ENCODE measurements at regions not wholly inside any gene's neighbourhood (a gene's known extent, or its start where the extent isn't known, plus 50 kb on each side); places are given as distances from the start of the nearest gene placed in this dataset.

DNA sequence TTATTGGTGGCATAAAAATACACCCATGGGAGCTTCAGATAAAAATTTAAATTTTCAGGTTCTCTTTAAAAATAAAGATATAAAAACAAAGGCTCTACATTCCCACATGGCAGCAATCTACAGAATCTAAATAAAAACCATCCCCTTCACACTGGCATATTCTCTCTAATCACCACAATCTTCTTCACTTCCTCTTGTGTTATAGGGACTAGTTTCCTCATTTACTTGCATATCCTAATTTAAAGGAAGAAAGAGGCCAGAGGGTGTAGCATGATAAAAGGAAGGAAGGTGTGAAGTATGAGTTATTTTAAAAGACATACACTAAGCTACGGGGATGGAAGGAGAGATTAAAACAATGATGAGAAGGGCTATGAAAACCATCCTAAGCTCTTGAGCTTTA lies 390.5 kb downstream of the ZNF608 start:
- TF ChIP-seq JUN (IDR thresholded peaks at IDR 0.05; ENCODE audit: borderline replicate concordance, insufficient read depth, insufficient read length, low read depth): no peak
- TF ChIP-seq, protein P1, sequence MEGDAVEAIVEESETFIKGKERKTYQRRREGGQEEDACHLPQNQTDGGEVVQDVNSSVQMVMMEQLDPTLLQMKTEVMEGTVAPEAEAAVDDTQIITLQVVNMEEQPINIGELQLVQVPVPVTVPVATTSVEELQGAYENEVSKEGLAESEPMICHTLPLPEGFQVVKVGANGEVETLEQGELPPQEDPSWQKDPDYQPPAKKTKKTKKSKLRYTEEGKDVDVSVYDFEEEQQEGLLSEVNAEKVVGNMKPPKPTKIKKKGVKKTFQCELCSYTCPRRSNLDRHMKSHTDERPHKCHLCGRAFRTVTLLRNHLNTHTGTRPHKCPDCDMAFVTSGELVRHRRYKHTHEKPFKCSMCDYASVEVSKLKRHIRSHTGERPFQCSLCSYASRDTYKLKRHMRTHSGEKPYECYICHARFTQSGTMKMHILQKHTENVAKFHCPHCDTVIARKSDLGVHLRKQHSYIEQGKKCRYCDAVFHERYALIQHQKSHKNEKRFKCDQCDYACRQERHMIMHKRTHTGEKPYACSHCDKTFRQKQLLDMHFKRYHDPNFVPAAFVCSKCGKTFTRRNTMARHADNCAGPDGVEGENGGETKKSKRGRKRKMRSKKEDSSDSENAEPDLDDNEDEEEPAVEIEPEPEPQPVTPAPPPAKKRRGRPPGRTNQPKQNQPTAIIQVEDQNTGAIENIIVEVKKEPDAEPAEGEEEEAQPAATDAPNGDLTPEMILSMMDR (IDR thresholded peaks at IDR 0.05; ENCODE audit: extremely low read depth in 1 of 2, insufficient read depth in 1 of 2, low read depth in 1 of 2, low read length in 2 of 2): no peak
- no peak for TF ChIP-seq POLR2AphosphoS5 (IDR thresholded peaks at IDR 0.05; ENCODE audit: insufficient read depth, low read depth, low read length)
- no peak for TF ChIP-seq GATA2 (IDR thresholded peaks at IDR 0.05; ENCODE audit: insufficient read depth, insufficient read length, low read depth, low read length)
- TF ChIP-seq POLR2A (IDR thresholded peaks at IDR 0.05; ENCODE audit: low read depth, low read length): no peak
- TF ChIP-seq, protein P2, sequence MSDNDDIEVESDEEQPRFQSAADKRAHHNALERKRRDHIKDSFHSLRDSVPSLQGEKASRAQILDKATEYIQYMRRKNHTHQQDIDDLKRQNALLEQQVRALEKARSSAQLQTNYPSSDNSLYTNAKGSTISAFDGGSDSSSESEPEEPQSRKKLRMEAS (IDR thresholded peaks at IDR 0.05; ENCODE audit: insufficient read depth, insufficient read length): no peak
- TF ChIP-seq EZH2 (IDR thresholded peaks at IDR 0.05; ENCODE audit: borderline replicate concordance, low read depth, low read length, severe bottlenecking): no peak
- no peak for TF ChIP-seq FOS (IDR thresholded peaks at IDR 0.05; ENCODE audit: borderline replicate concordance, insufficient read depth, low read length)
- TF ChIP-seq MYC (IDR thresholded peaks at IDR 0.05; ENCODE audit: low read depth, low read length): no peak
- DNase-seq (ENCODE audit: low read depth, low spot score): no peak
- Histone ChIP-seq H3K9me1 (replicated peaks; ENCODE audit: control insufficient read depth, extremely low read depth, insufficient read depth, low read length) (no peaks in the 10 kb centered on the region), H3K27me3 (ENCODE audit: control insufficient read depth in 2 of 2, insufficient read depth in 2 of 2, low read length in 2 of 2) (peaks cover 0 to 1% of the 10 kb centered on the region in 2 experiments), H4K20me1 (replicated peaks; ENCODE audit: control insufficient read depth, extremely low read depth, insufficient read depth, low read length) (no peaks in the 10 kb centered on the region), H3K9me3 (replicated peaks; ENCODE audit: control insufficient read depth, insufficient read depth, low read length) (no peaks in the 10 kb centered on the region), H3K4me1 (ENCODE audit: control insufficient read depth, extremely low read depth, insufficient read depth, low read length) (no peaks in the 10 kb centered on the region), H3K27ac (ENCODE audit: insufficient read depth, low read depth, low read length) (no peak overlapping the region), H3K79me2 (ENCODE audit: control insufficient read depth, insufficient read depth, low read length) (no peaks in the 10 kb centered on the region), H3K4me3 (replicated peaks in 1 of 3; ENCODE audit: insufficient read depth in 1 of 3, low read depth in 1 of 3, low read length in 3 of 3) (no peak overlapping the region), H3K4me2 (ENCODE audit: insufficient read depth, low read length) (no peak overlapping the region), H3K36me3 (ENCODE audit: control insufficient read depth in 2 of 2, extremely low read depth in 1 of 2, insufficient read depth in 2 of 2, low read length in 2 of 2) (no peaks in the 10 kb centered on the region), H3K9ac (replicated peaks; ENCODE audit: extremely low read depth, insufficient read depth, low read length) (no peak overlapping the region), H2AFZ (ENCODE audit: low read depth, low read length) (no peak overlapping the region)
- ChIA-PET CTCF (no interaction called here), POLR2A (no interaction called here)
- intact Hi-C loops (cut with micrococcal nuclease) (no loop called here), dilution Hi-C loops (cut with MboI; ENCODE audit: extremely low pct_ligation_motif_present, low sequenced_read_pairs) (no loop called here)
- BruUV-seq (replicated peaks): no TSS peak
- no peak for FAIRE-seq

Data from endothelial cell of umbilical vein (primary cell).